ENCODE measurements at regions not wholly inside any gene's neighbourhood (a gene's known extent, or its start where the extent isn't known, plus 50 kb on each side); places are given as distances from the start of the nearest gene placed in this dataset.

DNA sequence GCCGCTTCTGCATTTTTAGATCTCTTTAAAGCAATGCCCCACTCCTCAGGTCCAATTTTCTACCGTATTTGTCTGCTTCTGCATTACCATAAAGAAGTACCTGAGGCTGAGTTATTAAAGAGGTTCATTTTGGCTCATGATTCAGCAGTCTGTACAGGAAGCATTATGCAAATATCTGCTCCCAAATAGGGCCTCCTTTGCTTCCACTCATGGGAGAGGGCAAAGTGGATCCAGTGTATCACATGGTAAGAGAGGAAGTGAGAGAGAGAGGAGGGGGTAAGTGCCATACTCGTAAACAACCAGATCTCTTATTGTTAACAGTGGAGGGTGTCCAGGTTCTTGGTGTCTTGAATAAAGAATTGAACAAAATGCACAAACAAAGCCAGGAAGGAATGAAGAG lies 316.1 kb upstream of the SEL1L start:
- DNase-seq = no peak

DNA sequence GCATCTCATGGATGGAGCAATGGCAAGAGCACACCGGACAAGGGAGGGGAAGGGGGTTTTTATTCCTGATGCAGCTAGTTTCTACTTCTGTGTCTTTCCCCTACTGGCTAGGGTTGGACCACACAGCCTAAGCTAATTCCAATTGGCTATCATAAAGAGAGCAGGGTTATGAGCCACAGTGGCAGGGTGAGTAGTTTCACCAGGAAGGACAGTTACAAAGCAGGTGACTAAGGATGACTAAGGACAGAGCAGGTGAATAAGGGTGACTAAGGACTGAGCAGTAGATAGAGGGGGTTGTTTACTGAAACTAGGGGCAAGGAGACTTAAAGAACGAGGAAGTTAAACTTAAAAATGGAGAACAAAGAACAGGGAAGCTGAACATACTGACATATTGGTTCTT lies 321.4 kb upstream of the SEL1L start:
- no peak for DNase-seq

DNA sequence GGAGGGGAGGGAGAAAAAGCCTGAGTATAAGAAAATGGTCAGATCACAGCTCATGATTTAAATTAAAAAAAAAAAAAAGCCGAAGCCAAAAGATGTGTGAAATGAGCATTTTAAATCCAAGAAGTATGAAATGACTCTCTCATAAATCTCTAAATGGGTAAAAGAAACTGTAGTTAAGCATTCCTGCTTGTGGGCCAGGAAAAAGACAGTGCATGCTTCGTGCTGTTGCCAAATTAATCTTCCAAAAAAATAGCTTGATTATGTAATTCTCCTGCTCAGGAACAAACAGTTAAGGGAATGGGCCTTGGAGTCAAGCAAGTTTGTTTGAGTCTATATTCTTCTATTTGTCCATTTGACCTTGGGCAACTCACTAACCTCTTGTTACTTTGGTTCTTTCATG lies 325.4 kb upstream of the SEL1L start:
- DNase-seq = no peak

DNA sequence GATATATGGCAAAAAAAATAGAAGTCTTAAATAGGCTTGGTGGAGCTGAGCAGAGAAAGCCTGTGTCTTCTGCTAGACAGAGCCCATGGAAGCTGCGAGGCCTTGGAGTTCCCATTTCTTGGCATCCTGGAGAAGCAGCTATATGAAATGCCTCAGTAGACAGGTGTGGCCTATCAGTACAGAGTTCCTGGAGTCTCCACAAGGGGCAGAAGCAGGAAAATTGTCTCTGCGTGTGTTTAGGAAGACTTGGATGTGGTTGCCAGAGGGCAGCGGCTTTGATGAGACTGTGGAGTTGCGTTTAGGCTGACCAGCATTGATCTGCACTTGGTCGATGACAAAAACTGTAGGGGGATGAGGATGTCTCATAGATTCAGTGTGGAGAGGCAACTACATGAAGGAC lies 334.5 kb upstream of the SEL1L start:
- DNase-seq = no peak

DNA sequence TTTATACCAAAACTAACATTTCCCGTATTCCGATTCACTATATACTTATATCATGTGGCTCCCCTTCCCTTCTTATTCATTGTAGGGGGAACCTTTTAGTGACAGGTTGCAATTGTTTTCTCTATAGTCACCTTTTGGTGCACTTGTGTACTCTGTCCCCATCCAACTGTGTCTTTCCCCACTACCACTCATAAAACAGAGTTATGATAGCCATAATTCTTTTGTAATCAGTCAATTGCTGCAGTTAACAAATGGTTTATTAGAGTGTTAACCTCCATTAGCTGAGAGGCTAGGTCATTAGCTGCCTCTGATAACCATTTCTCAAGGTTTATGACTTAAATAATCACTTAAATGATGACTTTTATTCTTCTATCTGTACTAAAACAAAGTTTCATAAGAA lies 338.1 kb upstream of the SEL1L start:
- no peak for DNase-seq

DNA sequence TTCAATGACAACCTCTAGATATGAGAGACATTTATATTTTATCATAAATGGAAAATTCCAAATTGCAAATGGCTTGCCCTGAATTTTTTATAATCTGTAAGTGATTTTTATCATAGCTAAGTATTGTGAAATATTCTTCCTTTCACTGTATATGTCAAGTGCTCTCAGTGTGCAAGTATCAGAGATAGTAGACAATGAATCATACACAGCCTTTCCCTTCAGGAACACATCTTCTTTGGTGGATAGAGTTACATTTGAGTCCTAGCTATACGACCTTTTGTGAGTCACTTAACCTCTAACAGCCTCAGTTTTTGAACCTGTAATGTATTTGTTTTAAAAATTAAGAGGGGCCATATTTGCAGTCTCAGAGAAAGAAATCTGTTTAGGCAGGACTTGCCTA lies 350.7 kb upstream of the SEL1L start:
- no peak for DNase-seq

DNA sequence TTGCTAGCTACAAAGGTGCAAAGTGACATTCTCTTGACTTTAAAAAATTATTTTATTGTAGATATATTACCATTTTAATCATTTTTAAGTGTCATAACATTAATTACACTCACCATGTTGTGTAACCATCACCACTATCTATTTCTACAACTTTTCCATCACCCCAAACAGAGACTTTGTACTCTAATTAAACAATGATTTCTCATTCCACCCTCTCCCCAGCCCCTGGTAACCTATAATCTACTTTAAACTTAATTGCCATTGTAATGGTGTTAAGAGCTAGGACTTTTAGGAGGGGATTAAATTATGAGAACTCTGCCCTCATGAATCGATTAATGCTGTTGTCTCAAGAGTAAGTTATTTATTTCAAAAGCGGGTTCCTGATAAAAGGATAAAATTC lies 352.9 kb upstream of the SEL1L start:
- no peak for DNase-seq

DNA sequence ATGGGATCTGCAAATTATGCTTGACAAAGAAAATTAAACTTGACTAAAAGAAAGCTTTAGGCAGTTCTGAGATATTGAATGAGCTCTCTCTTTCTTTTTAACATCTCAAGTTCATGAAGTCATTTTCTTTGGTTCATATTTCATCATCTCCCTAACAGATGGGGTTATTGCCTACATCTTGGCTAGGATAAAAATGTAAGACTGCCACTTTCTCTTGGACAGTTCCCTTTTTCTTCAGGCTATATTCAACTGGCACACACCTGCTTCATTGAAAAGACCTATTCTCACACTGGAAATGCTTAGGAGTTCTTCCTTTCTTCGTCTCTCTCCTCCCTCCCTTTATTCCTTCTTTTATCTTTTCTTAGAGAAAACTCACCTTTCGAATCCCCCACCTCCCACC lies 355.9 kb upstream of the SEL1L start:
- no peak for DNase-seq

DNA sequence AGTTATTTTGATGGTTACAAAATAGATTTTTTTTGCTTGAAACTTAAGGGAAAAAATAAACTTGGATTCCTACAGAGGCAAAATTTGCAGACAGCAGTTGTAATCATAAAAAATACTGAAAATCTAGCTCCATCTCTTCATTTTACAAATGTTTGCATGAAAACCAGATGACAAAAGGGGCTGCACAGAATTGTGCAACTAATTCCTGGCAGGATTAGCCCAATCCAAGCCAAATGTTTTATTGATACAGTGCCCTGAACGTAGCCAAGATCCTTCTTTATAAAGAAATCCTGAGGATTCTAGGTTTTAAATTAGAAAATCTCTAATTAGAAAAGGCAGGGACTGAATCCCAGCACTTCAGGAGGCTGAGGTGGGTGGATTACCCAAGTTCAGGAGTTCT lies 356.4 kb upstream of the SEL1L start:
- no peak for DNase-seq

DNA sequence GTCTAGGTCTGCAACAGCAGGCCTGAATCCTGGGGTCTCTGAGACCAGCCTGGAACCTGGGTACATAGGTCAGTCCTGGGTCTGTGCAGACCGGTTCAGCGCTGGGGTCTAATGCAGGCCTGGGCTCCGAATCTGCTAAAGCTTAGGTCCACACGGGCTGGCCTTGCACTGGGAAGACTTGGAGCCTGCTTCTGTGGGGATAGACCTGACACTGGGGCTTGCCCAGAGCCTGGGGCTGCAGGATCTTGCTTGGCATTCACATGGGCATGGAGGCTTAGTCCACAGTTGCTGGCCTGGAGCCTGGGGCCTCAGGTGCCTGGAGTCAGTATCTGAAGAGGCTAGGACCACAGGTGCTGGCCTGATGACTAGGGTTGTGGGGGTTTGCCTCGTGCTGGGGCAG lies 369.8 kb upstream of the SEL1L start:
- DNase-seq = no peak

DNA sequence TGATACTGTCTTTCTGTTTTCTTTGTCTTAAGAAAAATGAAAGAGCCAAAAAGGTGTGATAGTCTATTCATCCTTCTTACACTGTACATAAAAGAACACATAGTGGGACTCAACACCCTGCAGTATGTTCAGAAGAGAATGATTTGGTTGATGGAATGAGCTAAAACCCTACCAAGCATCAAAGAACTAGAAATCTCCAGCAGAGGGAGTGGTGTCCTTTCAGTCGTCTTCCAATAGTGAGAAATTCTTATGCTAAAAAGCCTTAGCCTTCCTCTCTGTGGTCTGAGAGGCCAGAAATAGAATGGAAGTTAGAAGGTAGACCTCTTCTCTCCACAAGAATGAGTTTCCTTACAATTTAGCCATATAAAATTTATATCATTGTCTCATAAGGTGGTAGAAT lies 393.4 kb upstream of the SEL1L start:
- DNase-seq = no peak

DNA sequence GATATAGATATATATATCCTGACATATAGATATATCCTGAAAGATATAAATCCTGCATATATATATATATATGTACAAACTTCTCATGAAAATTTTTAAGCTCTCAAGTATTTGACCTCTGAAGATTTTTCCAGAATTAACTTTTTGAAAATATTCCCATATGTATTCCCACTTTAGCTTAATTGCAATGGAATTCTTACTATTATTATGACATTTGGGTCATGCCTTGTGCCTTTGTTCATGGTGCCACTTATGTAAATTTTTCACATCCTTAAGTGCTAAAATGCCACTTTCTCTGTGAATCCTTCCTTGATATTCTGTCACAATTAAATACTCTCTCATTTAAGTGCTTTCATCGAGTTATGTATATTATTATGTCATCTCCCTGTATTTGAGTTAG lies 398.2 kb upstream of the SEL1L start:
- DNase-seq = no peak

DNA sequence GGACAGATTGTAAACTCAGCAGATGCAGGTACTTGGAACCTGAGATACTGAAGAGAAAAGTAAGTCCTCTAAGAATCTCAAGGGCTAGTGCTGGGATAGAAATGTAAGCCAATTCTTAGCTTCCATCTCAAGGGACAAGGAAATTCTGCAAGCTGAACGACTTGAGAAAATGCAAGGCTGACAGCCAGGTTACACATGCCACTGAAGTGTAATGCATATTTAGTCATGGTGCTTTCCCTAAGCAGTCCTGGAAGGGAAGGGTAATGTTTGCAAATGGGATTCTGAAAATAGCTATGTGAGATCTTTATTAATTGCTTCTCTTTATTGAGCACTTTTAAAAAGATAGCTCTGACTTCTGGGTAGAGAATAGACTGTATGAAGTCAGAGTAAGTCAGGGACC lies 402.7 kb upstream of the SEL1L start:
- DNase-seq = no peak

DNA sequence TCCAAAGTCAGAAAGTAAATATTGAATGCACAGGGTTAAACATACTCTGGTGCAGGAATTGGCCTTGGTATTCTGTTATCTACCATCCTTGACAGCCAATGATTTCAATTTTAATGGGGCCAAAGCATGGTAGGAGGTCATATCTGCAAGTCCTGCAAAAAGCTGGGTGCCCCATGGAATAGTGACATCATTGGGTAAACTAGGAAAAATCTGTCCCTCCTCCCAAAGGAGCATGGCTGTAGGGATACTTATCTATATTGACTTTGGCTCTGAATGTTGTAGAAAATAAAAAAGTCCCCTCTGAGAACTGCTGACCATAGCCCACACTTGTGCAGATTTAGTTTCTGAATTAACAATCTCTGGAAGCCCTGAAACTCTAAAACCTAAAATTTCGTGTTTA lies 403.2 kb upstream of the SEL1L start:
- DNase-seq = no peak

DNA sequence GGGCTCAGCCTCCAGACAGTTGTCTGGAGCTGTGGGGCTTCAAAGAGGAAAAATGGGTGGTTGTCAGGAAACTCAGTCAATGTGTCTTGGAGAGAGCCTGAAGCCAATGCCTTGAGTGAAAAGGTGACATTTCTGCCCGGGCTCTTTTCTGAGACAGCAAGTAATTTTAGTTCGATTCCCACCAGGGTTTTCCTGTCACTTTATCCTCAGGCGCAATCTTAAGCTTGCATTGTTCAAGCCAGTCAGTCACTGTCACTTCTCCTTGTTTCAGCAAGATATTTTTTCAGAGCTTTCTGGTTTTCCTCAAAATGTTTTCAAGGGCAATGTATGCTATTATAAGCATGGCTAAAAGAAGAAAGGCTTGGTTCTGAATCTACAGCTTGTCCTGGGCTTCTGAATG lies 404.7 kb upstream of the SEL1L start:
- DNase-seq = no peak

DNA sequence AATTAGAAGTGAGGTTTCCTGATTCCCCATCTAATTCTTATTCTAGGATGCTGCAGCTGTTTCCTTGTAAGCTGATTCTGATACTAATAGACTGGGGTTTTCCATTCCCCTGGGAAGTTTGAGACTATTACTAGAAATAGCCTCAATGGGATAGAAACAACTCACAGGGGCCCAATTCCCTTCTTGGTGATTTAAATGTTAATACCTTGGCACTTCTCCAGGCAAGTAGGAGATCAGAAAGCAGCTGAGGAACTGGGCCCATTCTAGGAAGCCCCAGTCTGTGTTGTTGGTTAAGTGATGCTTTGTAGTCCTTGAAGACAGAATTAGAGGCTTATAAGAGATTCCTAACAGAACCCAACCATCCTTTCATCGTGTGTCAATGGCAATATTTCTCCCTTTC lies 407.0 kb upstream of the SEL1L start:
- no peak for DNase-seq

DNA sequence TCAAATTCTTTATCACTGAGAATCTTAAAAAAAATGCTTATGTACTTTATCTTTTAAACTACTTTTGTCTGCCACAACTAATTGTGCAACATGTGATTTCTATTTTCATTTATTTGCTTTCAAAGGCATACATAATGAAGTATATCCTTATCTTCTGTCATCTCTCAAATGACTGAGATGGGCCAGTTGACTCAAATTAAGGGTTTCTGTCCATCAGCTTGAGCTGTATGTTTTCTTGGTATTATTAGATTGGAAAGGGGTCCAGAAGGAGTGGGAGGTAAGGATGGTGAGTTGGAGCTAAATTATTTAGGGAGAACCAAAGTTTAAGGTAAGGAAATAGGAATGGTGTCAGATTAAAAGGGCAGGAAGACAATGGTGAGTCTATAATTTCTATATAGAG lies 408.4 kb upstream of the SEL1L start:
- no peak for DNase-seq

DNA sequence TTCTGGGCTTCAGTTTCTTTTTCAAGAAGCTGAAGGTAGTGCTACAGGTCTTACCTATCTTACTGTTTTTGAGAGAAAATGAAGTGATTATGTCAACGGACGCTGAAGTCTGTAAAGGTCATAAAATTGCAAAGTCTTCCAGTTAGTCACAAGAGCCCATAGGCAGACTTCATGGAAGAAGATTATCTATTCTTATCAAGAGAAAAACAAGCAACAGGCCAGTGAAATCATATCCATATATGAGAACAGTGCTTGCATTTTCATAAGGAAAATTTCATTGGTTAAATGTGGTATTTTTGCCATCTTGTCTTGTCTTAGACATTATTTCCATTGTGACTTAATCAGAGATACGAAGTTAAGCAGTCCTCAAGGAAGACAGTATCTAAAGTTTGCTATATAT lies 412.7 kb upstream of the SEL1L start:
- DNase-seq = no peak

DNA sequence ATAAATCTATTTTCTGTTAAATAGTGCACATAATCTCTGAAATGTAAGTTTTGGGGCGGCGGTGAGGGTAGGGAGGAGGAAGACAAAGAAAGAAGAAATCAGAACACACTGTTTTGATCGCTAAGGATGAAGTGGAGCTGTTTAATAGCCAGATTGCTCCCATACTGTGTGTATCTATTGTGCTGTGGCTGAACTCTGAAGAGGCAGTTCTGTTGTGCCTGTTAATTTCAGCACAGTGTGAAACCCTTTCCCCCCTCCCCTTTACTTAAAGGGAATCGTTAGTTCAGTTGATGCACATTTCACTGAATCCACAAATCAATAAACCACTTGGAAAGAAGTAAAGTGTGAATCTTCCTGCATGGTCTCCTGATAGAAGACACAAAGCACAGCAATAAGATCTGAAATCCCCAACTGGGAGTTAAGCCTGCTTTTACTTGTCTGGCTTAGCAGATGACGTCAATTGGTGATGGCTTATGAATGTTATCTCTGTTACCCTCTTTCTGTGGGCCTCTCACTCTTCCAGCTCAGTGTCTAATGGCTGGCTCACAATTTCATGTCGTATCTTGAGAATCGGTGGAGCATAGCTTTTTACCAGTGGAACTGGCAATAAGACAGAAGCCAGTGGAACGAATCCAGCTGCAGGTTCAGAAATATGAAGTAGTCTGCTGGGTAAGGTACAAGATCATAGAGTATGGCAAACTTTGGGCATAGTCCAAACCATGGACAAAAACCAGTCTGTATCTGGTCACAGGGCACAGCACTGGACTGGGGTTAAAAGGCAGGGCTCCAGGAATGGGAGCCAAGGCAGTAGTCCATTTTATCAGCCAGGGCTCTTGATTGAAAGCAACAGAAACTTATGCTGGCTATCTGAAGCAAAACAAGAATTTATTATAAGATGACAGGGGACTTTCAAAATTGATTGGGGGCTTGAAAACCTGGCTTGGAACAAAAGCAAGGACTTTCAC lies 413.5 kb upstream of the SEL1L start:
- DNase-seq = no peak

DNA sequence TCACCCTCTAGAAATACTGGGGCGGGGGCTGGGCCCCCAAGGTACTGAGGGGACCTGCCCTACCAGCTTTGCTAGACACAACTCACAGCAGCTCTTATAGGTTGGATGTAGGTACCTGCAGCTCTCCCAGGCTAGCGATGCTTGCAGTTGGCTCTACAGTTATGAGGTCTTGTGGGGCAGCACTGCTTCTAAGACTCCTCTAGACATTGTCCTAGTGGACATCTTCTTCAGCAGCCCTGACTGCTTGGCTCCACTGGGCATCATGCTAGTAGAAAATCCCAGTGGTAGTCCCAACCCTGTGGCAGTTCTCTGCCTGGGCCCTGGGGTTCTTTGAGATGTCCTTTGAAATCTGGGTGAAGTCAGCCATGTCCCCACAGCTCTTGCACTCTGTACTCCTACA lies 419.3 kb upstream of the SEL1L start:
- DNase-seq = no peak

DNA sequence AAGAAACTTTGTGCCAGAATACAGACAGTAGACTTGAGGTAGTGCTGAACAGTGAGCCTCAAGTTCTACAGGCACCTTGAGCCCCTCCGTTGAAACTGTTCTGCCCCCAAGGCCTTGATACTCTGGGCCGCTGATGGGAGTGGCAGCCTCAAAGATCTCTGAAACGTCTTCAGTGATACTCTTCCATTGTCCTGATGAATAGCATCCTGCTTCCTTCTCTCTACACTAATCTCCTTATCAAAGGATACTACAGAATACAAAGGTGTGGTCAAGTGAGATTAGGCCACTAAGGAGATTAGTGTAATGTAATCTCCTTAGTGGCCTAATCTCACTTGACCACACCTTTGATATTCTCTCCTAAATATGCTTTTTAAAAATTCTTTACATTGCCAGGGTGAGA lies 419.8 kb upstream of the SEL1L start:
- no peak for DNase-seq

DNA sequence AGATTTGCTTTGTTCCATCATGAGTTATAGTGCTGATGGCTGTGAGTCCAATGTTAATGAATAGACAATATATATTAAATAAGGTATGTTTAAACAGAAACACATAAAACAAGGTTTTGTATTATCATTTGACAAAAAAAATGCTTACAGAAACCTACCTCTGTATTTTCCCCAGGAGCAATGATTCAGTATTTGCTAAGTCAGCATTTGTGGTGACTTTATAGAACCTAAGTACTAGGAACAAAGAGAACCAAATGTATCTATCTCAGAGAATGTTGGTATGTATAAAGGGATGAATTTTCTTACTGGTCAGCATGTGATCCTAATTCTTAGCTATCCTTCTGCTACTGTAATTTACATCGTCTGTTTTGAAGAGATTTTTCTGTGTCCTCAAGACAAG lies 421.5 kb upstream of the SEL1L start:
- no peak for DNase-seq

DNA sequence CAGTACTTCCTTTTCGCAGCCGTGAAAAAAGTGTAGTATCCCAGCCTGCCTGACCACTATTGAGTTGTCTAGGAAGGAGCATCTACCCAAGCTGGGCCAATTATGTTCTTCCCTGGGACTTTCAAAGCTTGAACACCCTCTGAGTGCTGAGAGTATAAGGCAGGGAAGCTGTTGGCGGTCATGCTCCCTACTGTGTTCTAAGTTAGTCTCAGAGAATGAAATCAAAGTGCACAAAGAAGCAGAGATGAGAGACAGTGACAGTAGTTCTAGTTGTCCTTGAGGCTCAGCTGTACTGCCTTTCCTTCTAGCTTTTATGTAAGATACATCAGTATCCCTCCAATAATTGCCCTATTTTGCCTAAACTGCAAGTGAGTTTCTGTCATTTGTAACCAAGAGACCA lies 427.1 kb upstream of the SEL1L start:
- DNase-seq = no peak

DNA sequence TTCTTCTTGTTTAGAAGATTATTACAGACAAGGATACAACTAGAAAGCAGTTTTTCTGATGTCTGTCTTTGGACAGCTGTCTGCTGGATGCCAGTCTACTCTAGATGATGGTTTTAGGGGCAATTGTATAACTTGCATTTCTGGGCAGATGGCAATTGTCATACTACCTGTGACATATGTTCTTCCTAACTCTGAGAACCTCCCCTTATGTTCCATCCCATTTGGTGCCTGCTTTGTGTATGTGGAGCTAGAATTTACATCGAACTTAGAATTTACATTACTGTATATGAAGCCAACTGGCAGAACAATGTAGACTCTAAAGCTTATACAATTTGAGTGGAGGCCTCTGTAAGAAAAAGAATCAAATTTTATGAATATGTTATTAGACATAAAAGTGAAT lies 430.2 kb upstream of the SEL1L start:
- DNase-seq = no peak

DNA sequence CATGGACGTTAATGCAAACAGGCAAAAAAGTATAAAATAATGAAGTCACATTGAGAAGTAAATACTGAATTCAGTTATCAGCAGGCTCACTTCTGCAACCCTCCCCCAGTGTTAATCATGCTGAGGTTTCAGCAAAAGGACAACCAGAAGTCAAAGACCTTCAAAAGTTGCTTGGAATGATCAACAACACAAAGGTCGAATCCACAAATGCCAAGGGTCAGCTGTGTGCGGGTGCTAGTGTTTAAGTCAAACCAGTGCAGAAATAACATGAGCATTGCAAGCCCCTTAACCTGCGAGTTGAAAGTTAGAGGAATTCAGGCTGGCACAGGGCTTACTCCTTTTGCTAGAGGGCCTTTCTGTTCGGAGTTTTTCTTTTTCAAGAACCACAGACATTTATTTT lies 436.7 kb upstream of the SEL1L start:
- no peak for DNase-seq
